Activated naive CD8-positive, alpha-beta T cell treated with anti-CD3 and anti-CD28 coated beads, Interleukin-2, amount 10 ng/mL, durations not matched to agents 7 days and 5 days (primary cell): ENCODE measurements at regions not wholly inside any gene's neighbourhood (a gene's known extent, or its start where the extent isn't known, plus 50 kb on each side); places are given as distances from the start of the nearest gene placed in this dataset.

Experiments
- ATAC-seq: fragments of 150-1000 bp; cut with Tn5 transposase; one replicate; pipeline ENCODE4 v1.10.0; 2021; ENCODE audit warnings: low read depth, moderate library complexity
- POLR2A ChIA-PET: fragments of 350-600 bp; sonication (Branson Sonifier 250); formaldehyde crosslinking; loops from one replicate; lab custom pipeline; 2021; ENCODE audit warnings: antibody characterized with exemption; lab: Charles Lee
- DNase-seq: peaks from one replicate; pipeline ENCODE4 v3.0.0; 2021
- H3K27ac Mint-ChIP-seq: one replicate; pipeline ENCODE4 v1.8.0; 2022; ENCODE audit warnings: mild to moderate bottlenecking, mixed read lengths
- H3K27me3 Mint-ChIP-seq: one replicate; pipeline ENCODE4 v1.8.0; 2022; ENCODE audit warnings: mild to moderate bottlenecking, moderate library complexity, mixed read lengths
- H3K36me3 Mint-ChIP-seq: one replicate; pipeline ENCODE4 v1.8.0; 2021; ENCODE audit warnings: mild to moderate bottlenecking, mixed read lengths
- H3K4me1 Mint-ChIP-seq: one replicate; pipeline ENCODE4 v1.8.0; 2021; ENCODE audit warnings: mixed read lengths
- H3K4me3 Mint-ChIP-seq: one replicate; pipeline ENCODE4 v1.8.0; 2022; ENCODE audit warnings: mild to moderate bottlenecking, moderate library complexity, mixed read lengths
- H3K9me3 Mint-ChIP-seq: one replicate; pipeline ENCODE4 v1.8.0; 2021; ENCODE audit warnings: mixed read lengths

DNA sequence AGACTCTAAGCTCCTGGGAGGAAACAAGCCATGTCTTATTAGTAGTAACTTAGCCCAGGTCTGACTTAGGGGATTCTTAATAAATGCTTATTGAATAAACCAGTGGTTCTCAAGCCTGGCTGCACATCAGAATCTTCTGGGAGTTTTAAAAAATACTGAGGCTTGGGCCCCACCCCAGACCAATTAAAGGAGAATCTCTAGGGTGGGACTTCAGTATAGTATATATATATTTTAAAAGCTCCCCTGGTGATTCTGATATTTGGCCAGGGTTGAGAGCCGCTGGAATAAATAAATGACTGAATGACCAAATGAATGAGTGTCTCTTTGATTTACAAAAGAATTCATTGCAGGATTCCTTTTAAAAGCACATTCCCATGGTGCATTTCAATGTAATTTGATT, 151.5 kb upstream of the GSC start:
- Mint-ChIP-seq H3K27ac (no peak overlapping the region), H3K9me3 (no peaks in the 10 kb centered on the region), H3K4me1 (no peaks in the 10 kb centered on the region), H3K27me3 (peaks cover 2% of the 10 kb centered on the region), H3K36me3 (no peaks in the 10 kb centered on the region), H3K4me3 (no peak overlapping the region)
- ATAC-seq, result no peak
- POLR2A ChIA-PET, result no interaction called here
- DNase-seq, result no peak

DNA sequence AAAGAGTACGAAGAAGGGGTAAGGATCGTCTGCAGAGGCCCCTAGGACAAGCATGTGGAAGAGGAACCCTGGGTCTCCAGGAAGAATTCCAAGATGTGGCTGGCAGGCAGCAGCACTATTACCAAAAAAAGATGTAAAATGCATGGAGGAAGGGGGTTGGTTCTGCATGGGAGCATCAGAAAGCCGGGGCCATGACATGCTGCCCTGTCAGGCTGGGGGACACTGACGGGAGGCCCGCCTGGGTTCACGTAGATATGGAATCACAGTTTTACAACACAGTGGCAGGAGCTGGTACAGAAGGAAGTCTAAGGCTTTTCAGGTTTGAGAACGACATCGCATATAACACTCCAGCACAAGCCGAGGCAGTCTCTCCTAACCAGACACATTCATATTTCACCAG, 150.0 kb upstream of the GSC start:
- Mint-ChIP-seq H3K27ac (no peak overlapping the region), H3K9me3 (no peaks in the 10 kb centered on the region), H3K36me3 (no peaks in the 10 kb centered on the region), H3K4me3 (no peak overlapping the region), H3K4me1 (no peaks in the 10 kb centered on the region), H3K27me3 (peaks cover 2% of the 10 kb centered on the region)
- DNase-seq (no peak), ATAC-seq (no peak)
- POLR2A ChIA-PET, result no interaction called here

DNA sequence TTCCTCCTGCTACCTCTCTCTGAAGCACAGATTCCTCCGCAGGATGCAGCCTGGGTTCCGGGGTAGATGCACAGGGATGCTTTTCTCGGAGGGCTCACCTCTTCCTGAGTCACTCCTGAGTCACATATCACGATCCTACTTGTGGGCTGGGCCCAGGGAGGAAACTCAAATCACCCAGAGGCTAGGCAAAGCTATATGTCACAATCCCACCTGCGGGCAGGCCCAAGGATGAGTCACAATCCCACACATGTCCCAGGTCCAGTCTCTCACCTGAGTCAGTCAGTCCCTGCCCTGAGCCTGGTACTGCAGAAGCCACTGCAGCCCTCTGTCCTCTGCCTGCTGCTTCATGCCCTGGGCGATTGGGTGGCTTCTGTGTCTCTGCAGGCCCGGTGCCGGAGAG, 149.0 kb upstream of the GSC start:
- H3K4me3 Mint-ChIP-seq, result no peak overlapping the region
- no peak overlapping the region for H3K27ac Mint-ChIP-seq
- H3K27me3 Mint-ChIP-seq, result peaks cover 2% of the 10 kb centered on the region
- H3K4me1 Mint-ChIP-seq, result no peaks in the 10 kb centered on the region
- H3K36me3 Mint-ChIP-seq, result no peaks in the 10 kb centered on the region
- DNase-seq (no peak), ATAC-seq (no peak)
- POLR2A ChIA-PET, result no interaction called here
- no peaks in the 10 kb centered on the region for H3K9me3 Mint-ChIP-seq

DNA sequence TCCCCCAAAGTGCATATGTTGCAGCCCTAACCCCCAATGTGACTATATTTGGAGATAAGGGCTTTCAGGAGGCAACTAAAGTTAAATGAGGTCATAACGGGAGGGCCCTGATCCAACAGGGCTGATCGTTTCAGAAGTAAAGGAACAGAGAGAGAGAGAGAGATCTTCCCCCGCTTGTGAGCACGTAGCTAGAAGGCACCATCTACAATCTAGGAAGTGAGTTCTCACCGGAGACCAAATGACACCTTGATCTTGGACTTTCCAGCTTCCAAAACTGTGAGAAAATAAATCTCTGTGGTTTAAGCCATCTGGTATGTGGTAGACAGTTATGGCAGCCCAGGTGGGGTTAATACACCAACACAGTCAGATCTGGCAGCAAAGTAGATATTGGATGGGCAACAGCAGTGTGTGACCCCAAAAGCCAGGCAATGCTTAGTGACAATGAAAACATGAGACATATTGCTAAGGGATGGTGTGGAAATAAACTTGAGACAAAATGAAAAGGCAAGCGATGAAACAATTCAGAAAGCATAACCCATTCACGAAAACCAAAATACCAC, 147.2 kb upstream of the GSC start:
- no peak overlapping the region for H3K27ac Mint-ChIP-seq
- POLR2A ChIA-PET, result no interaction called here
- no peaks in the 10 kb centered on the region for H3K4me1 Mint-ChIP-seq
- ATAC-seq (no peak), DNase-seq (no peak)
- H3K27me3 Mint-ChIP-seq, result no peaks in the 10 kb centered on the region
- no peak overlapping the region for H3K4me3 Mint-ChIP-seq
- no peaks in the 10 kb centered on the region for H3K36me3 Mint-ChIP-seq
- H3K9me3 Mint-ChIP-seq, result no peaks in the 10 kb centered on the region

DNA sequence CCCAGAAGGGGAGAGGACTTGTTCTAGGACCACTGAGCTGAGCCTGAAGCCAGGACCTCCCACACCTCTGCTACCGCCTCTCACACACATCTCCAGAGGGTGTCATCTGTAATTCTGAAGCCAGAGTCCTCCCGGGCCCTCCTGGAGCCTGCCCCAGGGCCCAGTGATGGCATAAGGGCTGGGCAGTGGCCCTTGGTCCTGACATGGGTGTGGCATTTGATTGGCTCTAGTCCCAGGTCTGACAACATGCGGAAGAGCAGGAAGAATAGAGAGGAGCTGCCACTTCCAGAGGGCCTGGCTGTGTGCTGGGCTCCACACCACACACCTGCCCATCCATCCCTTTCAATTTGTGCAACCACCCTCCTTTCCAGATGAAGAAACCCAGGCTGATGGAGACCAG, 144.3 kb upstream of the GSC start:
- no peaks in the 10 kb centered on the region for H3K4me1 Mint-ChIP-seq
- ATAC-seq (no peak), DNase-seq (no peak)
- POLR2A ChIA-PET, result no interaction called here
- H3K27ac Mint-ChIP-seq, result no peak overlapping the region
- H3K4me3 Mint-ChIP-seq, result no peak overlapping the region
- H3K36me3 Mint-ChIP-seq, result no peaks in the 10 kb centered on the region
- peaks cover 2% of the 10 kb centered on the region for H3K27me3 Mint-ChIP-seq
- H3K9me3 Mint-ChIP-seq, result peaks cover 2% of the 10 kb centered on the region

DNA sequence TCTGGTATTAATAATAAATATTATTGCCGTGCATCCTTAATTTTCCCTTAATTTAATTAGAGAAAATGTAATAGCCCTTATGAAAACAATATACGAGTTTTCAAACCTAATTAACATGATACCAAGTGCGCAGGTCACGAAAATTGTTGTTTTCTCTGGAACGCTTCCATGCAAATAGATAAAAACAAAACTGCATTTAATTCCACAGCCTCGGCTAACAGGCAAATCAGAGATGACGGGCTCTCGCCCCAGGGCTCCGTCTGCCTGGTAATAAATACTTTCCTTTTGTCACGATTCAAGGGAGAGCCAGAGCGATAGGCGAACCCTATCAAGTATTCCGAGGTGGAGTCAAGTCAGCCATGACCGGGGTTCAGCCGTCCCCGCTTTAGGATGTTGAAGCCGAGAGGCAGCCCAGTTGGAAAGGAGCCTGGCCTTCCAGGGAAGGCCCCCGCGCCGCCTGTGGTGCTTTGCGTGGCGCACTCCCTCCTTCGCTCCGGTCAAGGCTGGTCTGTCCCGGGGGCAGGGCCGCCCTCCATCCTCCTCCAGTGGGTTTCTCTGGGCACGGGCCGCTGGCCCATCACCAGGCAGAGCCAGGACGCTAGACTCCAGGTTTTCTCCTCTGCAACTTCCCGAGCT, 137.8 kb upstream of the GSC start:
- no peaks in the 10 kb centered on the region for H3K4me1 Mint-ChIP-seq
- peaks cover 2% of the 10 kb centered on the region for H3K27me3 Mint-ChIP-seq
- no peak overlapping the region for H3K27ac Mint-ChIP-seq
- DNase-seq (no peak), ATAC-seq (no peak)
- H3K36me3 Mint-ChIP-seq, result no peaks in the 10 kb centered on the region
- no peak overlapping the region for H3K4me3 Mint-ChIP-seq
- POLR2A ChIA-PET, result no interaction called here
- peaks cover 2% of the 10 kb centered on the region for H3K9me3 Mint-ChIP-seq

DNA sequence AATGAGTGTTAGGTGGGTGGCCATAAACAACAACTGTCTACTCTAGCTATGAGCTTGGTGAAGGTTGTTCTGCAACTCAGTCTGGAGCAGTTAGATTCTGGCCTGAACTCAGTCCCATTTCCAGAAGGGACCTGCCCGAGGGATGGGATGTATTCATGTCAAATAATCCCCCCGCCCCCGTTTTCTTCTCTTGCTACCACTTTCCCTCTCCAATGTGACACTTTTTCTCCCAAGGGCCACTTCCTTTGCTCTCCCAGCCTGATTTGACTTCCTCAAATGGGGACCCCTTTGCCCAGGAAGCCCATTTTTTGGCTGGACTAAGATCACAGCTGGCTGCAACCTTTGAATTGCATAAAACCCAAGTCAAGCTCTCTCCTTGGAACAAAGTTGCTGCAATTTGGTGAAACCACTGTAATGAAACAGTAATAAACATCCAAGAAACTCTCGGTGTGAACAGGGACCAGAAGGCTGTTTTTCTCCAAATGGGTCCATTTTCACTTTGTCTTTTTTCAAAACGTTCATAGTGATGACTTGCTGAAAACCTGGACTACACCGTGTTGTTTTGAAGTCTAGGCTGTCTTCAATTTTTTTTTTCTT, 137.2 kb upstream of the GSC start:
- Mint-ChIP-seq H3K36me3 (no peaks in the 10 kb centered on the region), H3K27me3 (peaks cover 2% of the 10 kb centered on the region), H3K4me3 (no peak overlapping the region), H3K9me3 (peaks cover 2% of the 10 kb centered on the region), H3K4me1 (no peaks in the 10 kb centered on the region), H3K27ac (no peak overlapping the region)
- POLR2A ChIA-PET, result no interaction called here
- no peak for DNase-seq
- ATAC-seq, result no peak

DNA sequence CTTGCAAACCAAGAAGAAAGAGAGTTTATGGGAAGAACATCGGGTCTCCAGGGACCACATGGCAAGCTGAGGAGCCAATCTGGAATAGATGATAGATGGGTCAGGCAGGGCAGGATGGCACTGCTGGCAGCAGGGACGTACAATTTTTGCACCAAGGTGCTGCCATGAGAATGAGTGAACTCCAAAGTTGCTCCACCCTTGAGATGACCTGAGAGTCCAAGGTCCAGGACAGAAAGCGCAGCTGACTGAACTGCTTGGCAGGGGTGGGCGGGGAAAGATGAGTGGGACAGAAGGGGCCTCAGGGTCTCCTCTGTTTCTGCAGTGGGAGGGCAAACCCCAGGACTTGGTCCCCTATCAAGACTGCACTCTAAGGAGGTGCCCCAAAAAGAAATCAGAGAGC, 136.7 kb upstream of the GSC start:
- ATAC-seq (no peak), DNase-seq (no peak)
- Mint-ChIP-seq H3K4me1 (no peaks in the 10 kb centered on the region), H3K27ac (no peak overlapping the region), H3K36me3 (no peaks in the 10 kb centered on the region), H3K4me3 (no peak overlapping the region), H3K27me3 (peaks cover 1% of the 10 kb centered on the region), H3K9me3 (peaks cover 2% of the 10 kb centered on the region)
- POLR2A ChIA-PET, result no interaction called here

DNA sequence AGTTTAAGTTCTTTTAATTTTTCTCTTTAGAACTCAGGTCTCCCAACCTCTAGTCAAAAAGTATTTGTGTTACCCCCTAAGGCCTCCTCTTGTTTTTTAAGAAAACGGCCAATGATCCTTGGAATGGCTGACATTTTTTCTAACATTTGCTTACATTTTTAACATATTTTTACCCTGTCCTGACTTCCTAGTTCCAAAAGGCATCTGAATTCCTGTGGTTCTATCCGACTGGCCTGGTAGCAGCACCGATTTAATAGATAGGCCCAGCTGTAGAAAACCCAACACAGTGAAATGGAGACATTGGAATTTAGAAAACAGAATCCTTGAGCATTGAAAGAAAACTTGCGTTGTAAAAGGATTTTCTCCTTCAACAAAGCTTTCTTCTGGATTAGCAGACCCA, 134.7 kb upstream of the GSC start:
- Mint-ChIP-seq H3K36me3 (no peaks in the 10 kb centered on the region), H3K4me3 (no peak overlapping the region), H3K27me3 (peaks cover 2% of the 10 kb centered on the region), H3K9me3 (no peaks in the 10 kb centered on the region), H3K27ac (no peak overlapping the region), H3K4me1 (no peaks in the 10 kb centered on the region)
- POLR2A ChIA-PET, result no interaction called here
- ATAC-seq (no peak), DNase-seq (no peak)

DNA sequence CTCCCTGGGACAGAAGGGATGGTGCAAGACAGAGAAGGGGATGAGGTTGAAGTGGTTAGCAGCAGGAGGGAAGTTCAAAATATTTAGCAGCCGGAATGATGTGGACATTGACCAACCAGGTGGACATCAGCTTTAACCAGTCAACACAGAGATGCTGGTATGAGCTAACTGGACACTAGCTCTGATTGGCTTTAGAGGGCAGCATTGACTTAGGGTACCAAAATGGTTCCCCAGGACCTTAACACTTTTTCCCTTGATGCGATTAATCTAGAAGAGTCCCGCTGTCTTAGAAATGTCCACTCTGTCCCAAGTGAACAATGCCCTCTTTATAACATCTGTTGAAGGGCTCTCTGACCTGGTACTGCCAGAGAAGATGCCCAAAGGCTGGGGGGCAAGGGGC, 134.0 kb upstream of the GSC start:
- no peaks in the 10 kb centered on the region for H3K4me1 Mint-ChIP-seq
- ATAC-seq (no peak), DNase-seq (no peak)
- no peak overlapping the region for H3K4me3 Mint-ChIP-seq
- H3K27ac Mint-ChIP-seq, result no peak overlapping the region
- no peaks in the 10 kb centered on the region for H3K36me3 Mint-ChIP-seq
- peaks cover 2% of the 10 kb centered on the region for H3K27me3 Mint-ChIP-seq
- POLR2A ChIA-PET, result no interaction called here
- H3K9me3 Mint-ChIP-seq, result no peaks in the 10 kb centered on the region

DNA sequence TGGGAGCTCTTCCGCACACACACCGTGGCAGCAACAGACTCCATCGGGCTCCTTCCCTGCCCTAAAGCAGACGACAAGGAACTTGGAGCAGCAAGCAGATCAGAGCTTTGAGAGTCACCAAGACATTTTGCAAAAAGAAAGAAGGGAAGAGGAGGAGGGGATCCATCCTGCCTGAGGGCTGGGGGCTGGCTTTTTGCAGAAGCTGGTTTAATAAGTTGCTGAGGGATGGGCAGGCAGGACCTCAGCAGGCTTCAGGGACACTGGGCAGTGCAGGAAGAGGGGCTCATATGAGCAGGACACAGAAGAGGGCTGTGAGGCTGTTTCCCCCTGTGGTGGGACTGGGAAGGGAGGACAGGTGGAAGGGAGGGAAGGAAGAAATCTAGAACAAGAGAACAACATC, 133.4 kb upstream of the GSC start:
- Mint-ChIP-seq H3K36me3 (no peaks in the 10 kb centered on the region), H3K27ac (no peak overlapping the region), H3K9me3 (no peaks in the 10 kb centered on the region), H3K4me1 (no peaks in the 10 kb centered on the region), H3K27me3 (peaks cover 2% of the 10 kb centered on the region), H3K4me3 (no peak overlapping the region)
- ATAC-seq (no peak), DNase-seq (no peak)
- POLR2A ChIA-PET, result no interaction called here

DNA sequence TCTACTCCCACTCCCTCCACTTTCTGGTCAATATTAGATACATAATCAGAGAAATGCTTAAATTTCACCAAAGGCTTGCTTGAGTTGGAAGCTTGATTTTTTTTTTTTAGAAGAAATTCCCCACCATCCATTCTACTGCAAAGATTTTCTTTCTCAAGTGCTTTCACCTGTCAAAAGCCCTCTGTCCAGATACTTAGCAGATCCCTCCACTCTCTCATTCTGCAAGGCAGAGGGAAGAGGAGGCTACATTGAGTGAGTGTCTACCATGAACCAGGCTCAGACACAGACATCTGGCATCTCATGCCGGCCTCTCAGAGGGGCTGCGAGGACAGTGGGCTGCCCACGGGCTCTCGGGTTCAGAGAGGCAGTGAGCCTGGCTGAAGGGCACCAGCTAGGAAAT, 127.6 kb upstream of the GSC start:
- Mint-ChIP-seq H3K27ac (no peak overlapping the region), H3K4me3 (no peak overlapping the region)

DNA sequence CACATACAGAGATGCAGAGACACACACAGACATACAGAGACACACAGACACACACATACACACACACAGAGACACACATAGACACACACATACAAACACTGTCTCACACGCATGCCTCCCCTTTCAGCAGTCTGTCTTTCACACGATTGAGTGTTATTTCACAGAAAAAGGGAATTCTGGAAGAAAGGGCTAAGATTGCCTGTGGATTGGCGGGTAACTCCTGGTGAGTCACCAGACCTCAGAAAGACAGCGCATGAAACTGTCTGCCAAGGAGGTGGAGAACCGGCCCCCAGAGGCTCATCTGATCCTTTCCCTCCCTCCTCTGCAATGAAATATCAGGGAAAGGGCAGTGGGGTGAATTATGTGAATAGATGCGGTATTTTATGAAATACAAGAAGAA, 127.2 kb upstream of the GSC start:
- Mint-ChIP-seq H3K36me3 (no peaks in the 10 kb centered on the region), H3K4me1 (no peaks in the 10 kb centered on the region), H3K4me3 (no peak overlapping the region), H3K9me3 (peaks cover 2% of the 10 kb centered on the region), H3K27me3 (peaks cover 2% of the 10 kb centered on the region), H3K27ac (no peak overlapping the region)
- ATAC-seq (no peak), DNase-seq (no peak)
- POLR2A ChIA-PET, result no interaction called here

More for the DNA sequence above, 127.6 kb upstream of the GSC start:
- POLR2A ChIA-PET, result no interaction called here
- no peak for ATAC-seq
- no peaks in the 10 kb centered on the region for H3K4me1 Mint-ChIP-seq
- H3K36me3 Mint-ChIP-seq, result no peaks in the 10 kb centered on the region
- DNase-seq, result no peak
- H3K27me3 Mint-ChIP-seq, result peaks cover 2% of the 10 kb centered on the region
- peaks cover 2% of the 10 kb centered on the region for H3K9me3 Mint-ChIP-seq

DNA sequence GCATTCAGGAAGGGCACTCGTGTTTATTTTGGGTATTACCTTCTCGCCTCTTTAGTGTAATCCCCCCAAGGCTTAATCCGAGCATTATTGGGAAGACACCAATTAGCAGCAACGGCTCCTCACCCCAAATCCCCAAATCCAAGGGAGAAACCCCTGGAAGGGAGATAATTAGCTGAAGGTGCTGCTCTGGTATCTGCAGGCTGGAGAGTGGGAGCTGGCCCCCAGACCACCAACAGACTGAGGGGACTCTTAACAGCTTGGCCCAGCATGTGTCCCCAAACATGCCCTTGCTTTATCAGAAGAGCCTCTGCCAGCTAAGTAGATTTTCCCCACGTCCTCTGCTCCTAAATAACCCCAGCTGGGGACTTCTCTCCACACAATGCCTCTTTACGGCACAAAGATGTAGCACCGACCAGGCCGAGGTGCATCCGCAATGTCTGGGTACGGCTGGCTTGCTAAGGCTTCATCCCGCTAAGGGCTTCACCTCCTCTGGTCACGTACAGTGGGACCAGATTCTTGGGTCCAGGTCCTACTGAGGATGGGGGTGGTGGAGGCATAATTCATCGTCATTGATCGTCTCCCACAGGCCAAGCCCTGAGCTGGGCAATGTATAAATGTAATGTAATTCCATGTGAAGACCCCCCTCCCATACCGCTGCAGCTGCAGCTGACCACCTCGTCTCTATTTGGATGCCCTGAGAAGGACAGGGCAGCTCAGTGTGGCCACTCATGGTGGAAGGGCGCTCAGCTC, 123.7 kb upstream of the GSC start:
- peaks cover 2% of the 10 kb centered on the region for H3K9me3 Mint-ChIP-seq
- ATAC-seq, result no peak
- no peaks in the 10 kb centered on the region for H3K36me3 Mint-ChIP-seq
- no peaks in the 10 kb centered on the region for H3K27me3 Mint-ChIP-seq
- POLR2A ChIA-PET, result no interaction called here
- H3K4me1 Mint-ChIP-seq, result no peaks in the 10 kb centered on the region
- no peak overlapping the region for H3K4me3 Mint-ChIP-seq
- no peak for DNase-seq
- H3K27ac Mint-ChIP-seq, result no peak overlapping the region
